Globus pallidus (tissue), 1 donor: ENCODE measurements at regions not wholly inside any gene's neighbourhood (a gene's known extent, or its start where the extent isn't known, plus 50 kb on each side); places are given as distances from the start of the nearest gene placed in this dataset.
"Not testable (repeated sequence)": the region's sequence is repeated elsewhere in the genome, so short reads cannot be mapped to it uniquely, and the experiment has no call there.

Experiments
- DNase-seq: peaks from one replicate; pipeline ENCODE4 v3.0.0-alpha.2; 2015; ENCODE audit warnings: low spot score

DNA sequence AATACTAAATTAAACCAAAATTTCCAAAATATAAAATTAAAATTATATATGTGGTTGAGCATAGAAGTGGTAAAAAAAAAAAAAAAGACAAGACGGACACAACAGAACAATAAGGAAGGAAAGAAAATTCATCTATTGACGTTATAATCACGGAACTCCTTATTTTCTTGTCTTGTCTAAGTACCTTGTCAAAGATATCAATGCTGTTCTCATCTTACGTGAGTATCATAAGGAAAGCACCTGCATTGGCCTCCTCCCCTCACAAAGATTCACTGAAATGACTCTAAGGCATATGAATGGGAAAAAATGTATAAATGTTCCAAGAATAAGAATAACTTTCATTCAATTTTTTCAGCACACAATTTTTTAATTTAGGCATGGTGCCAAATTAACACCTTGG is 135.4 kb downstream of the PPP1R3A start:
- no peak for DNase-seq

DNA sequence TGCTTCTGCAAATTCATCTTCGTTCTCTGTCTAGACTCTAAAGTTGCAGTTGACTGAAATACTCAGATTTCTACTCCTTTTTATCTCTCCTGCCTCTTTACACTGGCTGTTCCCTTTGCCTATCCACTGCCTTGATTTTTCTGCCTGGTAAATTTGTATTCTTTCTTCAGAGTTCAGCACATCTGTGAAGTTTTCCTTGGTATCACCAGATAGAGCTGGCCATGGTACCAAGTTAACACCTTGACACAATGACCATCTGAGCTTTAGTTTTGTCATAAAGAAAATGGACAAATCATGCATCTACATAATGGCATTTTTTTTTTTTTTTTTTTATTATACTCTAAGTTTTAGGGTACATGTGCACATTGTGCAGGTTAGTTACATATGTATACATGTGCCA is 143.0 kb downstream of the PPP1R3A start:
- DNase-seq, result no peak

DNA sequence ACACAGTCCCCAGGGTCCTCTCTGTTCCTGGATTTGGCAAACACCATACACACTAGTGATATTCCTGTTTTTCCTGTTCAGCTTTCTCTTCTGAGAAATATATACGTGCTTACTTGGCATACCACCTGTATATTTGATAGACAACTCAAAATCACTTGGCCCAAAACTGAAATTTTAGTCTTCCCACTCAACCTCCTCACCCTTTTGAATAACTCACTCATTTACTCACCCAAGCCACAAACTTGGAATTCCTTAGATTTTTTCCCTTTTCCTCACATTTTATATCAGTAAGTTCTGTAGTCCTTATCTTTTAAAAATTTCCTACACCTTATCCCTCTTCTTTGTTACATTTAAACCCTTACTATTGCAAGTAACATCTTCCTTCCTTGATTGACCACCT is 143.4 kb downstream of the PPP1R3A start:
- no peak for DNase-seq

DNA sequence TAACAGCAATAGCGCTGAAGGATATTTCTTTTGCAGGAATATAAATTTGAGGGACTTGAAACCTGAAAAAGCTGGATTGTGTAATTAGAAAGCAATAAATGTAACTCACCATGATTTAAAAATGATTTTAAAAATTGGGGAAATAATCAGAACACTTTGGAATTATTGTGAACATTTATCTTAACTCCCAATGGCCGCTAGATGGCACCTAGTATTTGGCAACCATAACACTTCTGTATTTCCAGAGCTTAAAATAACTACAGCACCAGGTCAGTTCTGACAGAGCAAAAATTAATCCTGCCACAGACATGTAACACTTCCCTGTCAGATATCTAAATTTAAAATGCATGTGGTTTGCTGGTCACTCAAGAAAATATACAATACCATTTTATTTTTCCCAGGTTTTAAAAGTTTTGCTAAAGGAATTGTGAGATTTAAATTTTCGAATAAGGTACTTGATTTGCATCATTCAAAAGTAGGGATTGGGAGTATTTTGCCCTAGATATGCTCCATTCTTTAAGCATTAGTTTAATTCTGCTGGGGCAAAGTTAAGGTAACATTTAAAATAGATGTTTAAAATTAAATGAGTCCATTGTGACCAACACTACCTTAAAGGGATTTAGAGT is 144.5 kb downstream of the PPP1R3A start:
- DNase-seq, result peak; percentile 17

DNA sequence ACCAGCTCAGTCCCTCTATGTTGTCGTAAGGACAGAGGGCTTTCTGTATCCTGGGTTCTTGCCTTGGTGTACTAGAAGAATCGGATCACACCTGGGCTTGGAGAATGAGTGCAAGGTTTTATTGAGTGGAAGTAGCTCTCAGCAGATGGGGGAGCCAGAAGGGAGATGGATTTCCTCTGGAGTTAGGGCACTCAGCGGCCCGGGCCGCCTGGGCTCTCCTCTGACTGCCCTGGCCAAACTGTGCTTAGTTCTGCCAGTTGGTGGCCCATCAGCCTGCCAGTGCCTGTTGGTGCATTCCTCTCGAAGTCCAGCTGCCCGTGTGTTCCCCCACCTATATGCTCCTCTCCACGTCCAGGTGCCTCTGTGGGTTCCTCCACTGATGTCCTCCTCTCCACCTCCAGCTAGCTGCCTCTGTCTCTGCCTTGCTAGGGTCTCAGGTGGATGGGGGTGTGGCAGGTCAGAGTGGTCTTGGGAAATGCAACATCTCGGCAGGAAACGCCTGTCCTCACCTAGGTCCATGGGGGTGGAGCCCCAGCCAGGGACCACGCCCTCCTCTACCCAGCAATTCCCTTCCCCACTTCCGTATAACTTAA is 148.6 kb downstream of the PPP1R3A start:
- DNase-seq, result no peak

DNA sequence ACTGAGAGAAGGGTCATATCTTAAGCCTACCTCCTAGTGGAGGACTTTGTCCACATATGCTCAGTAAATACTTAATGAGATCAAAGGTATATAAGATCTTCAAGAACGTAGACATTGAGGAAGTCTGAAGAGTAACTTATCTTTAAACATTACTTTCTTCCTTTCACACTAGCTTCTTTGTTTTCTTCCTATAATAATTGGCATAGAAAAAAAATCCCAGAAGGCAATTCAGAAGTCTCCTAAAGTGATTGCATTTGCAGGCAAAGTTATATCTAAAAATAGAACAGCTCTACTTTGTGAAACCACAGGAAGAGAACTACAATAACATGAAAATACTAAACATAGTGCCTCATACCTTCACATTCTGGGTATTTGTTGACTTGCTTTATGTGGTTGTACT is 150.4 kb downstream of the PPP1R3A start:
- DNase-seq, result no peak

DNA sequence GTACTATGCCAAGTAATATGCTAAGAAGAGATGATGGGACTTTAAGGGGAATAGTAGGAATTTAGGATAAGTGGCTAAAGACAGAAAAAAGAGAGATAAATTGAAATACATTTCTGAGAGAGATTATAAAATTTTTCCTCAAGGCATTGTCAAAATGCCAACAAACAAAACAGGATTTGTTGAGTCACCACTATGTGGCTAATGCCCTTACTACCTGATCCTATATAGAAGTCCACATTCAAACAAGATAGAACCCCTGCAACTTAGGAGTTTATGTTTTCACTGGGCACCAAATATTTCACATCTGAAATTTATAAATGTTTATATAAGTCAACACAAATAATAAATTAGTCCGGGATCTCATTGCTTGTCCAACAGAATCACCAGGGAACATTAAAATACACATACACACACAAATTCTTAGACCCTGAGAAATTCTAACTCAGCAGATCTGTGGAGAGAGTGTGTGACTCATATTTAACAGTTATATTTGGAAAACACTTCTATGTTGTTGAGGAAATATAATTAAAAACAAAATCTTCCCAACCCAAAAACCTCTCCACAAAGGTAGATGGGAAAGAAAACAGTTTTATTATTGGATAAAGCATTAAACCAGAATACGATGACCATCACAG is 154.3 kb downstream of the PPP1R3A start:
- no peak for DNase-seq

DNA sequence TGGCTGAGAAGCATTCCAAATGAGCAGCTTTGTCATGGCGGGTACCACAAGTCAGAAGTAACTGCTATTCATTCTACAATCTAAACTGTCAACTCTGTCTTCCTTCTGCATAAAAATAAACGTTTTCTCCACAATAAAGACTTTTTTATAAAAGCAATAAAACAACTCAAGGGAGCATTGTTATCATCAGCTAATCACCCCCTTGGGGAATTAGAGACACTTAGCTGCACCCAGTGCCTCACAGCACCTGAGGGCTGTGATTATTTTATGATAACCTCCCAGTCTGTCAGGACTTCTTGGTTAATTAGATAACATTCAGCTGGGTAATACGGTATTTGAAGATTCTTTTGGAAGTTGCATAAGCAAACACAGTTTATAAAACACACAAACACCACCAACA is 155.6 kb downstream of the PPP1R3A start:
- no peak for DNase-seq

DNA sequence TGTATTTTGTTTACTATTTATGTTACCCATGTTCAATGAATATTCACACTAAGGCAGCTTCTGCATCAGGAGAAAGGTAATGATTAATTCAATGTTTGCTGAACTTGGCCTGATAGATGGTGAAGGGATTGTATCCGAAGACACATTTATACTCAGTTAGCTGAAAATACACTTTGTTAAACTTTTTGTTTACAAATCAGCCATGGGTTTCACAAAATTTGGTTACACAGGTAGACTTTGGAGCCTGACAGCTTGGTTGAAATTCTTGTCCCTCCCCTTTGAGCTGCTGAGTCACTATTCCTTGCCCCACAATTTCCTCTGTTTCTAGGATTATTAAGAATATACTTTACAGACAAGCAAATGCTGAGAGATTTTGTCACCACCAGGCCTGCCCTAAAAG is 162.6 kb downstream of the PPP1R3A start:
- DNase-seq, result no peak

DNA sequence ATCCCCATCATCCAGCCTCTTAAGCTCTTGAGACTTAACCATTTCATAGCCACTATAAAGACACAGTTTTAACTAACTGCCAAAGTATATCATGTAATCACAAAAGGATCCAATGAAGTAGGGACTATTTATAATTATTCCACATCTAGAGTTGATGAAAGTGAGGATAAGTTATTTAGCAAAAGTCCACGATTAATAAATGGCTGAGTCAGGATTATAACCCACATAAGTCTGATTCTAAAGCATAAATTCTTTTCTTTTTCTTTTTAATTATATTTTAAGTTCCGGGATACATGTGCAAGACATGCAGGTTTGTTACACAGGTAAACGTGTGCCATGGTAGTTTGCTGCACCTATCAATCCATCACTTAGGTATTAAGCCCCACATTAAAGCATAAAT is 166.1 kb downstream of the PPP1R3A start:
- no peak for DNase-seq

DNA sequence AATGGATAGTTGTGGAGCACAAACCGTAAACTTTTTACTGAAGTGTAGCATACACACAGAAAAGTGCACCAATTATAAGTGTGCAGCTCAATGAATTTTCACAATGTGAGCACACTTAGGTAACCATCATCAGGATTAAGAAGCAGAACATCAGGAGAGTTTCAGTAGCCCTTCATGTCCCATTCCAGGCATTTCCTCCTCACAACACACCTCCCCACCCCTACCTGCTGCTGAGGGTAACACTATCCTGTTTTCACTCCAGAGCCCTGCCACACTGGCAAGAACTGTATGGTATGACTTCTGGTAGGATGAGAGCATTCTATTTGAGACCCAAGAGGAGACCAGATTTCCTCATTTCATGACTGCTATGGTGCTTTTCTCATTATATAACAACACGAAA is 166.5 kb downstream of the PPP1R3A start:
- no peak for DNase-seq

DNA sequence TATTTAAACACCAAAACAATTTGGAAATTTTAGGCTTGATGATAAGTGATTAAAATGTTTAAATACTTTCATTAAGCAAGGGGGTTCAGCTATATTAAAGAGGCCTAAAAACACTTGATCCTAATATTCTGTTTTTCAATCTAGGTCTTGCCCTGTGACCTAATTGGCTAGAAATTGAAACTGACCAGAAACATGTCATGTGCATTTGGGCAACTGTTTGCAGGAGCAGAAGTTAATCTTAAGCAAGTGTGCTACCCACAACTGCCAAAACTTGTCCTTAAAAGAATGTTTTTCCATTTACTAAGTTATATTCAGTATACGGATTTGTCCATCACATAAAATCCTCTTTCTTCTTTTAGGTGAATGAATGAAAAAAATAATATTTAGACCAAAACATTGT is 167.3 kb downstream of the PPP1R3A start:
- no peak for DNase-seq

DNA sequence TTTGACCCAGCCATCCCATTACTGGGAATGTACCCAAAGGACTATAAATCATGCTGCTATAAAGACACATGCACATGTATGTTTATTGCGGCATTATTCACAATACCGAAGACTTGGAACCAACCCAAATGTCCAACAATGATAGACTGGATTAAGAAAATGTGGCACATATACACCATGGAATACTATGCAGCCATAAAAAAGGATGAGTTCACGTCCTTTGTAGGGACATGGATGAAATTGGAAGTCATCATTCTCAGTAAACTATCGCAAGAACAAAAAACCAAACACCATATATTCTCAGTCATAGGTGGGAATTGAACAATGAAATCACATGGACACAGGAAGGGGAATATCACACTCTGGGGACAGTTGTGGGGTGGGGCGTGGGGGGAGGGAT is 170.4 kb downstream of the PPP1R3A start:
- DNase-seq, result not testable (repeated sequence)

DNA sequence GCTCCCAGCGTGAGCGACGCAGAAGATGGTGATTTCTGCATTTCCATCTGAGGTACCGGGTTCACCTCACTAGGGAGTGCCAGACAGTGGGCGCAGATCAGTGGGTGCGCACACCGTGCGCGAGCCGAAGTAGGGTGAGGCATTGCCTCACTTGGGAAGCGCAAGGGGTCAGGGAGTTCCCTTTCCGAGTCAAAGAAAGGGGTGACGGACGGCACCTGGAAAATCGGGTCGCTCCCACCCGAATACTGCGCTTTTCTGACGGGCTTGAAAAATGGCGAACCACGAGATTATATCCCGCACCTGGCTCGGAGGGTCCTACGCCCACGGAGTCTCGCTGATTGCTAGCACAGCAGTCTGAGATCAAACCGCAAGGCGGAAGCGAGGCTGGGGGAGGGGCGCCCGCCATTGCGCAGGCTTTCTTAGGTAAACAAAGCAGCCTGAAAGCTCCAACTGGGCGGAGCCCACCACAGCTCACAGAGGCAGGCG is 175.8 kb downstream of the PPP1R3A start:
- DNase-seq, result not testable (repeated sequence)

DNA sequence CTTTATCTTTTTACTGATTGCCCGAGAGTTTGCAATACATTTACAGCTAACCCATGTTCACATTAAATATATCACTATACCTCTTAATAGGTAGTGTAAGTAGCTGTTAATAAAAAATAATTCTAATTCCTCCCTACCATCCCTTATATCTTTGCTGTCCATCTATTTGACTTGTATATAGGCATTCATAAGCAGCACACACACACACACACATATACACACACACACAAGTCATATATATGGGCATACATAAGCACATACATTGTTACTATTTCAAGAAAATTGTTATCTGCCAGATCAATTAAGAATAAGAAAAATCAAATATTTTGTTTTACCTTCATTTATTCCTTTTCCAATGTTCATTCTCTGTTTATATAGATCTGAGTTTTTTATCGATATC is 176.4 kb downstream of the PPP1R3A start:
- no peak for DNase-seq

DNA sequence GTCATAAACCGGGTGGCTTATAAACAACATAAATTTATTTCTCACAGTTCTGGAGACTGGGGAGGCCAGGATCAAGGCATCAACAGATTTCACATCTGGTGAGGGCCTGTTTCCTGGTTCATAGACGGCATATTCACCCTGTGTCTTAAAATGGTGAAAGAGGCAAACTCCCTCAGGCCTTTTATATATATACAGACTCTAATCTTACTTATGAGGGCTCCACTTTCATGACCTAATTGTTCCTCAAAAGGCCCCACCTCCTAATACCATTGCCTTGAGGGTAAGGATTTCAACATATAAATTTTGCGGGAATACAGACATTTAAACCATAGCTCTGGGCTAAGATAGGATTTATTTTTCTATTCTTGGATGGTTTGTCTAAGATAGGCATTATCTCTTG is 187.2 kb downstream of the PPP1R3A start:
- DNase-seq, result no peak

DNA sequence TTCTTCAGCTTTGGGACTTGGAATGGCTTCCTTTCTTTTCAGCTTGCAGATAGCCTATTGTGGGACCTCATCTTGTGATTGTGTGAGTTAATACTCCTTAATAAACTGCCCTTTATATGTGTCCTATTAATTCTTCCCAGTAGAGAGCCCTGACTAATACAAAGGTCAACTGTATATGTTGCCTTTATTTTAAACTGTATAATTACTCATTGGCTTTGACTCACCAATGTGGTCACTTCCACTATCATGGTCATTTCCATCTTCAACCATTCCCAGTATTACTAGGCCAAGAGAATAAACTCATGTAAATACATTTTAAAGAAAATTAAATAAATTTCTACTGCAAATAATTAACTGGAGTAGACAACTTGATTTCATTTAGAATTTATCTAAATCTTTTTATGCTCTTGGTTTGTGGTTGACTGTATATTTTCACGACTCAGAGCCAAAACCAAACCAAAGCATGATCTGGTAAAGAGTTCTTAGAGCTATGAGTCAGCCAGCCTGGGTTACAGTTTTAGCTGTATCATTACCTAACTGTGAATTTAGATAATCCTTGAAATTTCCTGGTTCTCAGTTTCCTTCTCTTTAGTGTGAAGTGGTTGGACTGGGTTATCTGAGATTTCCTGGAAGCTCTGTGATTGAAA is 188.4 kb downstream of the PPP1R3A start:
- no peak for DNase-seq

DNA sequence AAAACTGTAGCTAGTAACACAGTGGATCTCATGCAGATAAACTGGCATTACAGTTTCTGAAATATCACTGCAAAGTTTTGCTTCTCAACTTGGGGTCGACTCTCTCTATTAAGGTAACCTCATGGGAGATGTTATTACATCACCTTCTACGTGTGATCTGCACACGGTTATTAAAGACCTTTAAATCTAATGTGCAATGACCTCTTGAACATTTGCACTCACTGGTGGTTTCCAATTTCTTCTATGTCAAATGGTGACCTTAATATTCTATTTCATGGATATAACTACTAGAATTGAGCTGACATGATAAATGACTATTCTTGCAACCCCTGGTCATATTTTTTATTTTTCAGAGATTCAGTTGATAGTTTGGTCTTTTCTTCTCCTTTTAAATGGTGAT is 191.3 kb downstream of the PPP1R3A start:
- DNase-seq, result no peak

DNA sequence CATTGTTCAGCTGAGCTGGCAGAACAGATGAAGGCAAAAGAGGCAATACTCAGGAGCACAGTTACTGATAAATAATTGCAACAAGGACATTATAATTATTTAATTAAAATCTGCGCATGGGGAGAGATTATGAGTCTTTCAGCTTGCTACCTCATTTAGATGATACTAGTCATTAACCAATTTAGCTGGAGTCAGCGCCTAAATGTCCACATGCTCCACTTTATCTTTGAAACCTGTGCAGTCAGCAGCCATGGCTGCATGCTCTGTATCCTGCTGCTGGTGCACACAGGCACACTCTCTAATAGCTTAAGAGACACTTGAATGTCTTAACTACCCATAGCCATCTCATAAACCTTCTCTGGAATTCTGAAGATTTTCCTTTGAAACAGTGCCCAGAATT is 196.8 kb downstream of the PPP1R3A start:
- no peak for DNase-seq

DNA sequence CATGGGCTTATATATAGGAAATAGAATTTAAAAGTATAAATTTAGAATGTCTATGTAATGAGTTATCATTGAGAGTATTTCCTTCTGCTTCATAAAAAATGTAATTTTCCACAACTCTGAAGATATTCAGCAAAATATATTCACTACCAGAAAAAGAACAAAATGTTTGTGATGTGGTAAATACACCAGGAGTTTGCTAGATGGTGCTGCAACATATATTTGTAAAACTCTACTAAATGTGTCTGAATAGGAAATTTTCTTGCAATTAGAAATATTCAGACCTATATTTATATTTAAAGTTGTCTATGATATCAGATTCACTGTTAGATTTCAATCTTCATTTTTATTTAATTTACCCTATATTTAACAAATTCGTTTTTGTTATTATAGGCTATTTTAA is 201.1 kb downstream of the PPP1R3A start:
- DNase-seq, result no peak

DNA sequence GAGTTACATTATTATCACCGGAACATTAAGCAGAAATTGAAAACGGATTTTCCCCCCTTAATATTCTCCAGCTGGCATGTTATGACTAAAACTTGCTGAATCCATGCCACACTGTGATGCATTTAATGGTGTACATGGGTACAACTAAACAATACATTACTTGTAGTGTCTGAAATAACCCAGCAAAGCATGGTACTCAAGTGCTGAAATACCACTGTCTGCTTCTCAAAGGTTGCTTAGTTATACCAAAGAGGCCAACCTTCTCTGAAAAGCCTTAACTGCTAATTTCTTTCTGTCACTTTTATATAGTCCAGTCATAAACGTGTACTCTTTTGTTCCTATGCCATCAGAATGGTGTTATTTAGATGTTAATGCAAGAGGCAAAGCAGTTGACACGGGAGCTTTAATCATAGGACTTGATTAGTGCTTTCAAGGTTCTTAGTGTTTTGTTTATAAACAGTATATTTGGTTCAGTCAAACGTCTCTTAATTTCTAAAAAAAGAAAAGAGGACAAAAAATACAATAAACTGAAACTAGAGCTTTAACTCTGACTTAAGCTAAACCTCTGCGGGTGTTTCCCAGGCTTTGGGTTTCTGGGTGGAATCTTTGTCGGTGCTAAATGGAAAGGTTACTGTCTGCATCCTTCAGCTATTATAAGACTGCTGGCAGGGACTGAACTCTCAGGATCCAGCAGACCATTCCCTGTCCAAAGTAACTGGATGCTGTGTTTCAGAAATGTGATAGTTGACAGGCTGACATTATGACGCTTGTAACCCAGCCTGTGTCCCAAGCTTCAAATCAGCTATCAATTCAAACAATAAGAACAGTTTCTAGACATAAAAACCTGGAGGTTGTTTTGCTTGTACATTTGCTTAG is 202.6 kb downstream of the PPP1R3A start:
- DNase-seq, result no peak

DNA sequence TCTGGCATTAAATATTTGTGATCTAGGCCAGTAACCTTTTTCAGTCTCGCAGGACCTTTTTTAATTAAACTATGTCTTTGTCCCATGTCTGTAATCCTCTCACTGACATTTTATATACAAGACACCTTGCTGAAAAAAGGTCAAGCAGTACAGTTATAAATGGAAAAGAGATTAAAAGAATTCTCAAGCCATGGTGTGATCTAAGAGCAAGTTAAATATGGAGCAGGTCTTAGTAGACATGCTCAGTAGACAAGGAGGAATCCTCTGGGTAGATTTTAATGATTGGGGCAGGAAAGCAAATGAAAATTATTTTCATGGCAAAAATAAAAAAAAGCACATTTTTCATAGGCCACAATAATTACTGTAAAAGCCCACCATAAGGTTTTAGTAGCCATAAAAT is 203.5 kb downstream of the PPP1R3A start:
- no peak for DNase-seq
